SKM-1 treated with dmso at 0.1 percent for 144 hours (cell line): ENCODE measurements at regions not wholly inside any gene's neighbourhood (a gene's known extent, or its start where the extent isn't known, plus 50 kb on each side); places are given as distances from the start of the nearest gene placed in this dataset.
"Not testable (repeated sequence)": the region's sequence is repeated elsewhere in the genome, so short reads cannot be mapped to it uniquely, and the experiment has no call there.

Experiments used
- DNase-seq: peaks from one replicate; lab custom pipeline; 2025; ENCODE audit not compliant: unreplicated experiment; lab: John Stamatoyannopoulos, UW

- not testable (repeated sequence) for DNase-seq
Measured at GRCh38 chr10:78444741-78445140, 411.1 kb downstream of the RPS24 start.

GRCh38 chr10:78445308-78445707 is 411.6 kb downstream of the RPS24 start:
- no peak for DNase-seq

GRCh38 chr10:78448470-78448869 is 414.8 kb downstream of the RPS24 start:
- DNase-seq, result no peak

GRCh38 chr10:78448994-78449418 is 415.3 kb downstream of the RPS24 start:
- no peak for DNase-seq

- DNase-seq, result no peak
Measured at GRCh38 chr10:78449554-78449953, 415.9 kb downstream of the RPS24 start.

GRCh38 chr10:78450239-78450638 is 416.6 kb downstream of the RPS24 start:
- DNase-seq, result no peak

GRCh38 chr10:78450807-78451485 is 417.3 kb downstream of the RPS24 start:
- no peak for DNase-seq

- no peak for DNase-seq
Measured at GRCh38 chr10:78451592-78451991, 417.9 kb downstream of the RPS24 start.

- no peak for DNase-seq
Measured at GRCh38 chr10:78454123-78454645, 420.5 kb downstream of the RPS24 start.

GRCh38 chr10:78455236-78455635 is 421.6 kb downstream of the RPS24 start:
- DNase-seq, result no peak

GRCh38 chr10:78455811-78456210 is 422.1 kb downstream of the RPS24 start:
- no peak for DNase-seq

GRCh38 chr10:78456649-78457400 is 423.2 kb downstream of the RPS24 start:
- no peak for DNase-seq

- no peak for DNase-seq
Measured at GRCh38 chr10:78457804-78458482, 424.3 kb downstream of the RPS24 start.

- DNase-seq, result peak; percentile 17
Measured at GRCh38 chr10:78458983-78459638, 425.4 kb downstream of the RPS24 start.

GRCh38 chr10:78459639-78460037 is 426.0 kb downstream of the RPS24 start:
- no peak for DNase-seq

- no peak for DNase-seq
Measured at GRCh38 chr10:78460204-78460603, 426.5 kb downstream of the RPS24 start.

- DNase-seq, result no peak
Measured at GRCh38 chr10:78461333-78461732, 427.7 kb downstream of the RPS24 start.

GRCh38 chr10:78462176-78462575 is 428.5 kb downstream of the RPS24 start:
- DNase-seq, result no peak

GRCh38 chr10:78462726-78463228 is 429.1 kb downstream of the RPS24 start:
- DNase-seq, result no peak

- no peak for DNase-seq
Measured at GRCh38 chr10:78464118-78464855, 430.6 kb downstream of the RPS24 start.
